Effector memory CD8-positive, alpha-beta T cell (primary cell): ENCODE measurements at regions not wholly inside any gene's neighbourhood (a gene's known extent, or its start where the extent isn't known, plus 50 kb on each side); places are given as distances from the start of the nearest gene placed in this dataset.

Experiments
- ATAC-seq: fragments of 150-1000 bp; cut with Tn5 transposase; replicated peaks from 2 replicates; pipeline ENCODE4 v1.10.0; 2021; ENCODE audit warnings: mild to moderate bottlenecking, moderate library complexity
- DNase-seq, 3 experiments: peaks; one replicate each; pipeline ENCODE4 v3.0.0; 2021
- H3K27ac Mint-ChIP-seq, 2 donors: one replicate each; pipeline ENCODE4 v1.8.0; 2022; ENCODE audit warnings: mild to moderate bottlenecking in 2 of 2, mixed read lengths in 2 of 2, moderate library complexity in 2 of 2
- H3K27me3 Mint-ChIP-seq, 2 donors: one replicate each; pipeline ENCODE4 v1.8.0; 2022; ENCODE audit warnings: mixed read lengths in 2 of 2
- H3K36me3 Mint-ChIP-seq: one replicate; pipeline ENCODE4 v1.8.0; 2022; ENCODE audit warnings: mild to moderate bottlenecking, moderate library complexity, mixed read lengths; ENCODE audit not compliant: insufficient read depth
- H3K4me1 Mint-ChIP-seq, 2 donors: one replicate each; pipeline ENCODE4 v1.8.0; 2022; ENCODE audit warnings: low read depth in 2 of 2, mixed read lengths in 2 of 2
- H3K4me3 Mint-ChIP-seq, 2 donors: one replicate each; pipeline ENCODE4 v1.8.0; 2022; ENCODE audit warnings: mild to moderate bottlenecking in 2 of 2, mixed read lengths in 2 of 2, moderate library complexity in 2 of 2
- H3K9me3 Mint-ChIP-seq, 2 donors: one replicate each; pipeline ENCODE4 v1.8.0; 2022; ENCODE audit warnings: mixed read lengths in 2 of 2

- Mint-ChIP-seq H3K9me3 (peaks cover 3 to 14% of the 10 kb centered on the region in 2 donors), H3K4me3 (no peak overlapping the region), H3K4me1 (no peaks in the 10 kb centered on the region), H3K27ac (no peak overlapping the region), H3K36me3 (no peaks in the 10 kb centered on the region), H3K27me3 (peaks cover 25 to 31% of the 10 kb centered on the region in 2 donors)
- DNase-seq (no peak), ATAC-seq (no peak)
Observed at GRCh38 chr1:5571861-5572401, 420.3 kb downstream of the NPHP4 start.

DNA sequence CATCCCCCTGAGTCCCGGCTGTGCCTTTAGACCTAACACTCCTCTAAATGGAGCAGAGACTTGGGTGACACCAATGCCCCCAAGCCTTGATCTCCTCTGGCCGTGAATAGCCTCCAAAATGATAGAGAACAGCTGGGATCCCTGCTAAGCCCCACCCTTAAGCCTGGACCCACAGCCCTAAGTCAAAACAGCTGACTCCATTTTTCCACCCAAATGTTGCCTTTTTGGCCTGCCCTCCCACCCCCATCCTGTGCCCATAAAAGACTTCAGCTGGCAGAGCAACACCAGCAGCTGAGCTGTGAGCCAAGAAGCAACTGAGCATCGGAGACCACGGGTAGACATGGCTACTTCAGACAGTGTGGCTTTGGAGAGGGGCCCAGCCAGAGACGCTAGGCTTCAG is 420.8 kb downstream of the NPHP4 start:
- no peak overlapping the region for H3K4me3 Mint-ChIP-seq
- peaks cover 23 to 26% of the 10 kb centered on the region in 2 donors for H3K27me3 Mint-ChIP-seq
- ATAC-seq (no peak), DNase-seq (no peak)
- no peak overlapping the region for H3K27ac Mint-ChIP-seq
- H3K9me3 Mint-ChIP-seq: peaks cover 3 to 14% of the 10 kb centered on the region in 2 donors
- no peaks in the 10 kb centered on the region for H3K36me3 Mint-ChIP-seq
- no peaks in the 10 kb centered on the region for H3K4me1 Mint-ChIP-seq

DNA sequence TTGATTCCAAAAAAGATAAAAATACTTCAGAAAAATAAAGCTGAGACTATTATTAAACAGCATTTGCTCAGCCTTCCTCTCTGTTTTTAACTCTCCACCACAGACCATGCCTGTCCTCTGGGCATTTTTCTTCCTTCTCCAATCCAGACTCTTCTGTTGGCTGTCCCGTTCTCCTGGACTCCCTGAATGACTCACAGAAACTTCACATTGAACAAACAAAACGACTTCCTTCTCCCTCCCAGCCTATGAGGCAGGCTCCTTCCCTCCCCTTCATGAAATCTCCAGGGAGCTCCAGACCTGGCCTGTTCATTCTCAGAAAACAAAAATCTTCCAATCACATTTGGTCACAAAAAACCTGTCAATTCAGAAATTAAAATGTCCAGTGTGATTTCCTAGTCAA is 421.3 kb downstream of the NPHP4 start:
- Mint-ChIP-seq H3K27me3 (peaks cover 24 to 27% of the 10 kb centered on the region in 2 donors), H3K36me3 (no peaks in the 10 kb centered on the region), H3K27ac (no peak overlapping the region), H3K4me3 (no peak overlapping the region), H3K4me1 (no peaks in the 10 kb centered on the region), H3K9me3 (peaks cover 3 to 14% of the 10 kb centered on the region in 2 donors)
- no peak for DNase-seq
- ATAC-seq: no peak

DNA sequence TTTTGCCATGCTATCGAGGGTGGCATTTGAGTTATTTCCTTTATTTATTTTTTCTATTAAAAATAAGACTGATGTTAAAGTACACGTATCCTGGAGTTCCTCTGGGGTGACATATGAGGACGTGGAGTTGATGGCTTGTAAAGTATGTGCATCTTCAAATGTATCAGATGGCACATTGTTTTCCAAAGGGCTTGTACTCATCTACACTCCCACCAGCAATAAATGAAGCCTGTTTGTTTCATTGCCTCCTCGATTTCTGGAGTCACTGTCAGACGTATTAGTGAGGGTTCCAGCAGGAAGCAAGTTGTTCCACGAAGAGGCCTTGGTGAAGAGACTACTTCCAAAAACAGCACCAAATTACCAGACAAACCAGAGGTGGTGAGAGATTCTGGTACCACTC is 423.9 kb downstream of the NPHP4 start:
- Mint-ChIP-seq H3K36me3 (no peaks in the 10 kb centered on the region), H3K27ac (no peak overlapping the region), H3K9me3 (peaks cover 3 to 14% of the 10 kb centered on the region in 2 donors), H3K4me3 (no peak overlapping the region), H3K4me1 (no peaks in the 10 kb centered on the region), H3K27me3 (peaks cover 32 to 37% of the 10 kb centered on the region in 2 donors)
- ATAC-seq (no peak), DNase-seq (no peak)

GRCh38 chr1:5567839-5568238 is 424.4 kb downstream of the NPHP4 start:
- Mint-ChIP-seq H3K9me3 (peaks cover 3 to 14% of the 10 kb centered on the region in 2 donors), H3K27ac (no peak overlapping the region), H3K4me3 (no peak overlapping the region), H3K36me3 (no peaks in the 10 kb centered on the region), H3K4me1 (no peaks in the 10 kb centered on the region), H3K27me3 (peaks cover 32 to 37% of the 10 kb centered on the region in 2 donors)
- DNase-seq (no peak), ATAC-seq (no peak)

GRCh38 chr1:5566924-5567323 is 425.3 kb downstream of the NPHP4 start:
- H3K27ac Mint-ChIP-seq: no peak overlapping the region
- peaks cover 25 to 37% of the 10 kb centered on the region in 2 donors for H3K27me3 Mint-ChIP-seq
- H3K9me3 Mint-ChIP-seq: peaks cover 3 to 14% of the 10 kb centered on the region in 2 donors
- H3K4me1 Mint-ChIP-seq: no peaks in the 10 kb centered on the region
- no peak for ATAC-seq
- H3K36me3 Mint-ChIP-seq: no peaks in the 10 kb centered on the region
- no peak overlapping the region for H3K4me3 Mint-ChIP-seq
- DNase-seq: no peak

DNA sequence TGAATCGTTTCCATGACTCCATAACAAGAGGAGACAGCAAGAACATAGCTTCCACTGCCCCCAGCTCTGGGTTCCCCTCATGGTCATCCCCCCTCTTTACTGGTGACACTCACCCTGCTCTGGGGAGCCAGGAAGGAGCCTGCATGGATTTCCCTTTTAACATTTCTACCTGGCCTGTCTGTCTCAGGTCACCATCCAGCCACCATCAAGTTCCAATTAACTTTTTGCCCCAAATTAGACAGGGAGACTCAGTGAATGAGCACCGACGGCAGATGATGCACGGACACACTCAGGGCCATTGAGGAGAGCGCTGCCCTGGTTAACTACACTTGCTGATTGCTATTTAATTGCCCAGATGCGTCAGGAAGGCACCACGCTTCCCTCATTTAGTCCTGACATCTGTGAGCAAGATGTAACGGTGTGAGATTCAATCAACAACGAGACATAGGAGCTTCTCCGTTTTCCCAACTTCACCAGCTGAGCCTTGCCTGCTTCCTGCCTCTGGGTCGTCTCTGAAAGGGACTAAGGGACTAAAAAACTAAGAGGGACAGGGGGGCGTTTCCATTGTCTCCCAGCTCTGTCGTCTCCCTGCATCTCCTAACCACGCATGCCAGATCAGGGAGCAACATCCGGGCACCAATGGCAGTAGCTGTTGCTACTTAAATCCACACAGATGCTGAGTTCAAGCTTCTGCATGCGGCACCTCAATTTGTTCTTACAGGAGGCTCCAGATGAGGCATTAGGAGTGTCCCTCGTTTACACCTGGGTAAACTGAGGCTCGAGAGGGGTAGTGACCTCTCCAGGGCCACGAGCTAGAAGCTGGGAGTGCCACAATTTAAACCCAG is 426.7 kb downstream of the NPHP4 start:
- peaks cover 0 to 14% of the 10 kb centered on the region in 2 donors for H3K9me3 Mint-ChIP-seq
- H3K4me1 Mint-ChIP-seq: no peaks in the 10 kb centered on the region
- H3K27me3 Mint-ChIP-seq: peaks cover 25 to 37% of the 10 kb centered on the region in 2 donors
- ATAC-seq (no peak), DNase-seq (no peak)
- H3K27ac Mint-ChIP-seq: no peak overlapping the region
- no peak overlapping the region for H3K4me3 Mint-ChIP-seq
- H3K36me3 Mint-ChIP-seq: no peaks in the 10 kb centered on the region

- Mint-ChIP-seq H3K27ac (no peak overlapping the region), H3K36me3 (no peaks in the 10 kb centered on the region), H3K4me3 (no peak overlapping the region), H3K4me1 (no peaks in the 10 kb centered on the region), H3K9me3 (peaks cover 0 to 14% of the 10 kb centered on the region in 2 donors), H3K27me3 (peaks cover 25 to 37% of the 10 kb centered on the region in 2 donors)
- ATAC-seq (no peak), DNase-seq (no peak)
Observed at GRCh38 chr1:5564578-5565257, 427.5 kb downstream of the NPHP4 start.

GRCh38 chr1:5563861-5564577 is 428.2 kb downstream of the NPHP4 start:
- DNase-seq (no peak), ATAC-seq (no peak)
- H3K27ac Mint-ChIP-seq: no peak overlapping the region
- H3K27me3 Mint-ChIP-seq: peaks cover 25 to 36% of the 10 kb centered on the region in 2 donors
- no peak overlapping the region for H3K4me3 Mint-ChIP-seq
- no peaks in the 10 kb centered on the region for H3K4me1 Mint-ChIP-seq
- H3K36me3 Mint-ChIP-seq: no peaks in the 10 kb centered on the region
- peaks cover 0 to 8% of the 10 kb centered on the region in 2 donors for H3K9me3 Mint-ChIP-seq

DNA sequence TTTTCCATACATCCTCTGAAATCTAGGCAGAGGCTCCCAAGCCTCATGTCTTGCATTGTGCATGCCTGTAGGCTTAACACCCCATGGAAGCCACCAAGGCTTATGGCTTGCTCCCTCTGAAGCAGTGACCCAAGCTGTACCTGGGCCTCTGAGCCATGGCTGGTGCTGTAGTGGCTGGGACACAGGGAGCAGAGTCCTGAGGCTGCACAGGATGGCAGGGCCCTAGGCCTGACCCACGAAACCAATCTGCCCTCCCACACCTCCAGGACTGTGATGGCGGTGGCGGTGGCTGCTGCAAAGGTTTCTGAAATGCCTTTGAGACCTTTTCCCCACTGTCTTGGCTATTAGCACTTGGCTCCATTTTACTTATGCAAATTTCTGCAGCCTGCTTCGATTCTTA is 429.5 kb downstream of the NPHP4 start:
- no peak overlapping the region for H3K4me3 Mint-ChIP-seq
- DNase-seq: no peak
- H3K27me3 Mint-ChIP-seq: peaks cover 25% of the 10 kb centered on the region in 2 donors
- H3K36me3 Mint-ChIP-seq: no peaks in the 10 kb centered on the region
- no peak overlapping the region for H3K27ac Mint-ChIP-seq
- ATAC-seq: no peak
- no peaks in the 10 kb centered on the region for H3K4me1 Mint-ChIP-seq
- H3K9me3 Mint-ChIP-seq: peaks cover 0 to 12% of the 10 kb centered on the region in 2 donors

- no peaks in the 10 kb centered on the region for H3K4me1 Mint-ChIP-seq
- no peak for DNase-seq
- no peak overlapping the region for H3K27ac Mint-ChIP-seq
- H3K9me3 Mint-ChIP-seq: peaks cover 0 to 12% of the 10 kb centered on the region in 2 donors
- H3K27me3 Mint-ChIP-seq: peaks cover 25% of the 10 kb centered on the region in 2 donors
- no peak for ATAC-seq
- H3K4me3 Mint-ChIP-seq: no peak overlapping the region
- H3K36me3 Mint-ChIP-seq: no peaks in the 10 kb centered on the region
Observed at GRCh38 chr1:5562331-5562730, 429.9 kb downstream of the NPHP4 start.

- Mint-ChIP-seq H3K27me3 (peaks cover 24 to 26% of the 10 kb centered on the region in 2 donors), H3K4me3 (no peak overlapping the region), H3K27ac (no peak overlapping the region), H3K36me3 (no peaks in the 10 kb centered on the region), H3K9me3 (peaks cover 0 to 12% of the 10 kb centered on the region in 2 donors), H3K4me1 (no peaks in the 10 kb centered on the region)
- ATAC-seq (no peak), DNase-seq (no peak)
Observed at GRCh38 chr1:5559078-5559477, 433.1 kb downstream of the NPHP4 start.

DNA sequence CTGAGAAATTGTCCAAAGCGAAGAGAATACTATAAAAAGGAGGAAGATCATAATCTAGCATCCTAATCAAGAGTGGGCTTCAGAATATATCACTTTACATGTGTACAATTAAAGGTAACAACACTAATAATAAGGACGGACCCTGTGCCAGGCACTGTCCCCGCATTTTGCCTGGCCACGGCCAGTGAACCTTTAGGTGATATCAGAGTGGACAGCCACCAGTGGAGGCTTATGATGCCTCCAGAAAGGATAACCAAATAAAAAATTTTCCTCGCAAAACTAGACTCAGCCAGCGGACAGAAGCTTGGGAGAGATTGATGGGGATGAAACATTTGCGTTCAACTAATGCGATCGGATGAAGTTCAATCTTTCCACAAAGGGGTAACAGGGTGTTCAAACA is 436.4 kb downstream of the NPHP4 start:
- no peak overlapping the region for H3K4me3 Mint-ChIP-seq
- H3K4me1 Mint-ChIP-seq: peaks cover 0 to 1% of the 10 kb centered on the region in 2 donors
- no peaks in the 10 kb centered on the region for H3K36me3 Mint-ChIP-seq
- DNase-seq (no peak), ATAC-seq (no peak)
- peaks cover 0 to 12% of the 10 kb centered on the region in 2 donors for H3K9me3 Mint-ChIP-seq
- H3K27ac Mint-ChIP-seq: no peak overlapping the region
- H3K27me3 Mint-ChIP-seq: peaks cover 29 to 43% of the 10 kb centered on the region in 2 donors
